HG03575 (cell line): ENCODE measurements at regions not wholly inside any gene's neighbourhood (a gene's known extent, or its start where the extent isn't known, plus 50 kb on each side); places are given as distances from the start of the nearest gene placed in this dataset.
"Not testable (repeated sequence)": the region's sequence is repeated elsewhere in the genome, so short reads cannot be mapped to it uniquely, and the experiment has no call there.

Experiments
- ATAC-seq: cut with Tn5 transposase; IDR thresholded peaks from one replicate; pipeline ENCODE4 v1.9.1; 2021; ENCODE audit not compliant: unreplicated experiment, insufficient number of reproducible peaks, low FRiP score; ENCODE audit errors: extremely low read depth

DNA sequence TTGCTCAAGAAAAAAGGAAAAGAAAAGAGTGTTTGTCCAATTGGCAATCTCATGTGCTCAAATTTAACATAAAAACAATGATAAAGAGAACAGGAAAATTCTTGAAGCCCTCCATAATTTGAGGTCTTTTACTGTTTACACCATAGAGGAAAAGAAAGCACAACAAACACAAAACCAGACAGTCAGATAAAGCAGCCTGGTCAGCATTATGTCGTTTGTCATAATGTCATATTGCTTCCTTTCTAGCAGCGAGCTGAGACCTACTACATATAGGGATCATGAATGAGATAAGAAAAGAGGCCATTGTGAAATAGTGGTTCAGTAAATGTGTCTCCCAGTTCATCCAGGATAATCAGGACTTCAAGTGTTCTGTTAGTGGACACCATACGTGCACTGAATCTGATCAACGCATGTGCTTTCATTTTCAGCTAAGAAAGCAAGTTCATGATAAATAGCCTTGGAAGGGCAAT is 64.7 kb upstream of the SELENOP start:
- no peak for ATAC-seq

DNA sequence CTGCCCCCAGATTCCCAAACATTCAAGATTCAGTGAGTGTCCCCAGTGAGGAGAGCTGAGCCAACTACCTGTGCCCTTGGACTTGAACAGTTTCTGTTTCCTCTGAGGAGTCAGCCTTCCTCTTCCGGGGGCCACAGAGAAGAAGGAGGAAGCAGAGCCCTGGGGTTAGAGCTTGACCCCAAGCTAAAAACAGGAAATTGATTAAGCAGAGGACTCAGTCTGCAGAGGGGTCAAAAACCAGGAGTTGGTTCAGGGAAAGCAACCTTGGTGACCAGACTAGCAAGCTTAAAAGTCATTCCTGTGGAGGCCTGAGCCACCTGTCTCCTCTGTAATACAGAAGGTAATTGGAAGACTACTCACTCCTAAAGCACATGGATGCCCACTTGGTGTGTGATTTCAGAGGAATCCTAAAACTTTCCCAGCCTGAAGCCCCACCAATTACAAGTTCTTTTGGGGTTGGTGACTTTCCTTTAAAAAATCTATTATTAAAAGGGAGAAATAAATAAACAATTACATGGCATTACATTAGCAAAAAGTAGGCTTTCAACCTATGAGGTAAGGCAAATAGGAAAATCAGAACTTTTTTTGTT is 64.2 kb upstream of the SELENOP start:
- no peak for ATAC-seq

DNA sequence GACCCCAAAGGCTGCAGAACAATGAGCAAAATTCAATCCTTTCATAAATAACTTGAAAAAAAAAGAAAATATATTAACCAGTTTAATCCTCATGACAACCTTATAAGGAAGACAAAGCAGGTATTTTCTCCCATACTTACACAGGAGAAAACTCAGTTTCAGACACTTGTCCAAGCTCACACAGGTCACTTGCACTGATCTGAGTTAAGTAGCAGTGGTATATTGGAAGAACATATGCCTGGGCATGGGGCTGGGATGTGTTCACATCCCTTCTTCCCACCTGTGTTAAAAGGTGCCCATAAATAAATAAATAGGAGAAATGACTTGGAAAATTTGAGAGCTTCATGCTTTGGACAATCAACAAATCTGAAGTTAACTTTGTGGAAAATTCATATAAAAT is 63.5 kb upstream of the SELENOP start:
- no peak for ATAC-seq

DNA sequence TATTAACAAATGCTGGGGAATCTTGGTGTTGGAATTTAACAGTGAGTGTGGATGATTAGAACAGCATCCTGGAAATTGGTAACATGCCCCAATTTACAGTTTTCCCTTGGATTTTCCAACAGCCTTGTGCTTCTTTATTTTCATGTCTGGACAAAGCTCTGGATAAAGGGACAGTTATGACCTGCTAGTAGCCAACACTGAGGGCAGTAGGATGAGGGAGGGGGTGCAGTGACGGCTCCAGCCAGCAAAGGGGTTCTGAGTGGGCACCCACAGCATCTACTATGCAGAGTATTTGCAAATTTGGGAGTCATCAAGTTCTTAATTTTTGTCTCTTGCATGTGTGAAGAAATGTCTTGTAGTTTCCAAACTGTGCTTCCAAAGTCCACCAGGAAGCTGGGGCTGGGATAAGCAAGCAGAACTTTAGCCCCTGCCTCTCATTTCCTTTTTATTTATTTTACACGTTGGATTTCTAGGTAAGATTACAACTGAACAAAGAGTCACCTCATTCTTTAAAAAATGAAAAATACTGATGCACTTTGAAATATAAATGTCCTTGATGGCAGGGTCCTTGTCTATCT is 63.0 kb upstream of the SELENOP start:
- no peak for ATAC-seq

DNA sequence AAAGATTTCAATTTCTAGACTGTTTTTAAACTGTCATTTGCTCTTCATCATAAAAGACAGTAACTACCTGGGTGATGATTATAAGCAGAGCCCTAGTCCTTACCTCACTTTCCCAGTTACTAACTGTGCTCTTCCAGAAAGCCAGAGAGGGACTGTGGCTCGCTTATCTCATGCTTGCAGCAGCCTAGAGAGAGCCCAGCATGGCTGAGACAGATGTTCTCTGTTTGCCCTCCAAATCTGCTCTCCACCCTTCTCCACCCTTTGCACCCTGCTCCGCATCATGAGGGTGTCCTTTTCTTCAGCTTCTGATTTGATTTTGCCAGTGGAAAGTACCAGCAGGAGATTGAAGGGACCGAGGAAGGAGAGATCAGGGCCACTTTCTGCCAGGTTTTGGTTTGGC is 61.2 kb upstream of the SELENOP start:
- no peak for ATAC-seq

DNA sequence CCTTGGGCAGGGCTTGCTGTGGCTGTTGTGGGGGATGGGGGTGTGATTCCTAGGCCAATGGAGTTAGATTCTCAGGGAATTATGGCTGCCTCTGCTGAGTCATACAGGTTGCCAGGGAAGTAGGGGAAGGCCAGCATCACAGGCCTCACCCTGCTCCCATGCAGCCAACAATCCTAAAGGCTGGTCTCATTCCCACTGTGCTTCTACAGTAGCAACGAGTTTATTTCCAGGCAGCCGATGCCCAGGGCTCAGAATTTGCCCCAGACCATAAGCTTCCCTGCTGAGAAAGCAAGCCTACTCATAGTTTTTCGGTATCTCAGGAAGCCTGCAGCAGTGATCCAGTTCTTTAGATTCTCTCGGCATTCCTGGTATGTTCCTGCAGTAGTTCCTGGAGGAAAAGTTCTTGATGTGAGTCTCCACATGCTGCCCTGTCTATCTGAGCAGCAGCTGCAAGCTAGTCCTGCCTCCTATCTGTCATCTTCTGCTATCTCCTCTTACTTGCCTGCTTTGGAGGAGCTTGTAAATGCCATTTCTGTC is 59.3 kb upstream of the SELENOP start:
- ATAC-seq, result no peak

DNA sequence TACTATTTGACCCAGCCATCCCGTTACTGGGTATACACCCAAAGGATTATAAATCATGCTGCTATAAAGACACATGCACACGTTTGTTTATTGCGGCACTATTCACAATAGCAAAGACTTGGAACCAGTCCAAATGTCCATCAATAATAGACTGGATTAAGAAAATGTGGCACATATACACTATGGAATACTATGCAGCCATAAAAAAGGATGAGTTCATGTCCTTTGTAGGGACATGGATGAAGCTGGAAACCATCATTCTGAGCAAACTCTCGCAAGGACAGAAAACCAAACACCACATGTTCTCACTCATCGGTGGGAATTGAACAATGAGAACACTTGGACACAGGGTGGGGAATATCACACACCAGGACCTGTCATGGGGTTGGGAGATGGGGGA is 56.7 kb upstream of the SELENOP start:
- ATAC-seq, result not testable (repeated sequence)

DNA sequence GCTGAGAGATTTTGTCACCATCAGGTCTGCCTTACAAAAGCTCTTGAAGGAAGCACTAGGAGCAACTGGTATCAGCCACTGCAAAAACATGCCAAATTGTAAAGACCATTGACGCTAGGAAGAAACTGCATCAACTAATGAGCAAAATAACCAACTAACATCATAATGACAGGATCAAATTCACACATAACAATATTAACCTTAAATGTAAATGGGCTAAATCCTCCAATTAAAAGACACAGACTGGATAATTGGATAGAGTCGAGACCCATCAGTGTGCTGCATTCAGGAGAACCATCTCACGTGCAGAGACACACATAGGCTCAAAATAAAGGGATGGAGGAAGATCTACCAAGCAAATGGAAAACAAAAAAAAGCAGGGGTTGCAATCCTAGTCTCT is 53.1 kb upstream of the SELENOP start:
- ATAC-seq, result not testable (repeated sequence)
